Sigmoid colon (tissue), 4 donors: ENCODE measurements at regions not wholly inside any gene's neighbourhood (a gene's known extent, or its start where the extent isn't known, plus 50 kb on each side); places are given as distances from the start of the nearest gene placed in this dataset.

Experiments used
- CTCF ChIP-seq, 4 experiments: fragments of 450-650 bp in 3 of 4; fragments of 200-600 bp in 1 of 4; IDR thresholded peaks; one replicate each; pipeline ENCODE4 v1.5.1; 2016 to 2019; ENCODE audit warnings: antibody characterized with exemption in 4 of 4, mild to moderate bottlenecking in 3 of 4, moderate library complexity in 2 of 4
- EP300 ChIP-seq, 4 donors: sonication (generic); formaldehyde crosslinking; IDR thresholded peaks; one replicate each; pipeline ENCODE4 v1.6.1; 2017; ENCODE audit warnings: antibody characterized with exemption in 4 of 4
- POLR2A ChIP-seq, 2 donors: fragments of 450-650 bp; IDR thresholded peaks; one replicate each; pipeline ENCODE4 v1.6.1; 2016; ENCODE audit warnings: antibody characterized with exemption in 2 of 2, mild to moderate bottlenecking in 2 of 2, moderate library complexity in 2 of 2

- TF ChIP-seq CTCF (IDR thresholded peaks at IDR 0.05) (no peak), EP300 (IDR thresholded peaks at IDR 0.05) (no peak), POLR2A (IDR thresholded peaks at IDR 0.05) (no peak)
These were observed 118.4 kb upstream of the ANK3 start for GRCh38 chr10:60508037-60508436.
